ENCODE measurements at regions not wholly inside any gene's neighbourhood (a gene's known extent, or its start where the extent isn't known, plus 50 kb on each side); places are given as distances from the start of the nearest gene placed in this dataset.

DNA sequence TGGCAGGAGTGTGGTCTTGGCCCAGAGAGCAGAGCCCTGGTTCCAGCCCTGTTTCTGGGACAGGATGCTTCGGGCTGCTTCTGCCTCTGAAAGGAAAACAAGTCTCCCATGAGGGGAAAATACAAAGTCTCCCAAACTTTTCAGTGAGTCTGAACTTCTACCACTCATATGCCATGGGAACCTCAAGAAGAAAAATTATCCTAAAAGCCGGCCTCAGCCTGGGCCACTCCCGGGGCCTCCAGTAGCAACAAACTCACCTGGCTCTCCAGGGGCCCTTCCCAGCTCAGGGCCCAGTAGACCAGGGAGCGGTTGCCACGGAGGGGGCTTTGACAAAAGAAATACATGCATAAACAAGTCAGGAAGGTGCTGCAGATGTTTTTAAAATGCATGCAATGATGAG is 289.2 kb upstream of the HDAC4 start:
- no peak for DNase-seq (ENCODE audit: low spot score)

DNA sequence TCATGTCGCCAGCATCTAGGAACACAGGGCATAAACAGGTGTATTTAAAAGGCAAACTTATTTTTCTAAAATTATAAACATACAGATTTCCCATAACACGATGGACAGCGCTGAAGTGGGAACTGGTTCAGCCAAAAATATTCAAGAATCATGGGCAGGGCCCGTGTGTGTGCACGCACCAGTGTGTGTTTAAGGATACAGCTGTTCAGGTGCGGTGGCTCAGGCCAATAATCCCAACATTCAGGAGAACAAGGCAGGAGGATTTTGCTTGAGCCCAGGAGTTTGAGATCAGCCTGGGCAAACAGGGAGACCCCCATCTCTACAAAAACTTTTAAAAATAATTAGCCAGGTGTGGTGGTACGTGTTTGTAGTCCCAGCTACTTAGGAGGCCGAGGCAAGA is 288.6 kb upstream of the HDAC4 start:
- no peak for DNase-seq (ENCODE audit: low spot score)

DNA sequence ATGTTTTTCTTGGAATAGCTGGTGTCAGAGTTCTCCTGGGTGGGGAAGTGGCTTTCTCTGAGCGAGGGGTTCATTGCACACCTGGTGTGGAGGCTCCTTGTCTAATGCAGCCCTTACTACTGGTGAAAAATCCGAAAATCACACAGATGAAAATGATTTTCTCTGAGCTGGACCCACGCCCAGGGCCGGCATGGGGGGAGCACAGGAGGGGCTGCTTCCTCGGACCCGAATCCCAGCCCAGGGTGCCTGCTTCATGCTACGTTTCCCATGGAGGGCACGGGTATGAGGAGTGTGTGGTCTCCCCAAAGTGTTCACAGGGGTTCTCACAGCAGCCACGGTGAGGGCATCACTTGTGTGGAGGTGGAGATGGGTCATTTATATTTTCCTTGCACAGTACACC is 288.0 kb upstream of the HDAC4 start:
- no peak for DNase-seq (ENCODE audit: low spot score)

DNA sequence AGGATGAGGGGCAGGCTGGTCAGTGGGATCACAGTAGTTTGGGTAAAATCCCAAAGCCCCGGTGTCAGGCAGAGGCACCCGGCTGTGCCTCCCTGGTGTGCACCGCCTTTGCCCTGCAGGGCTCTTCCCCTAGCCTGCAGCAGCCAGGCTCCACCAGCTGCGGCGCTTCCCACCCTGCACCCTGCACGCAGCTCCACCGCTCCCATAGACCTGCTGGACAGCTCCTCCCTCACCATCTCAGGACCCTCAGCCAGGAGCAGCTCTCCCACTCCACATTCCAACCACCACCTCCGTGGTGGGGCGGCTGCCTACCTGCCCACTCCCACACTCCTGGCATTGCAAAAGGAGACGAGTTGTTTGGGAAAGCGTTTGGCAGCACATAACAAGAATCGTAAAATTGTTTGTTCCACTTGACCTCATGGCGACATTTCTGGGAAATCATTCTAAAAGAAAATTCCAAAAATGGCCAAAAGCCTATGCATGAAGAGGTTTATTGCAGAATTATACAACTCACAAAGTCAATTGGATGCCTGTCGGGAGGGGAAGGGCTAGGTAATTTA is 287.4 kb upstream of the HDAC4 start:
- no peak for DNase-seq (ENCODE audit: low spot score)

DNA sequence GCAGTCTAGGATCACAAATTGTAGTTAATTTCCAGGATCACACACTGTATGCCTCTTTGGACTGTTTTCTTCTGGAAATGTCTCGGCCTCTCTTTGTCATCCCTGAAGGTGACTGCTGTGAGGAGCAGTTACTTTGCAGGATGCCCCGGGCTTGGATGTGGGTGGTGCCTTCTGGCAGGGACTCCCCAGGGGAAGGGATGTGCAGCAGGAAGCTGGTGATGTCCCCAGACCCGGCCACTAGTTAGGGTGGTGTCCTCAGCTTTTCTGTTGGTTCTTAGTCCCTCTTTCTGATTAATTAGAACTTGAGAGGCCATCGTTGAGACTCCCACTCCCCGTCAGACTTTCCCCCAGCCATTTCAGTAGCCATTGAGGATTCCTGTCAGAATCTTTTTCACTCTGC is 286.6 kb upstream of the HDAC4 start:
- DNase-seq (ENCODE audit: low spot score) = no peak

DNA sequence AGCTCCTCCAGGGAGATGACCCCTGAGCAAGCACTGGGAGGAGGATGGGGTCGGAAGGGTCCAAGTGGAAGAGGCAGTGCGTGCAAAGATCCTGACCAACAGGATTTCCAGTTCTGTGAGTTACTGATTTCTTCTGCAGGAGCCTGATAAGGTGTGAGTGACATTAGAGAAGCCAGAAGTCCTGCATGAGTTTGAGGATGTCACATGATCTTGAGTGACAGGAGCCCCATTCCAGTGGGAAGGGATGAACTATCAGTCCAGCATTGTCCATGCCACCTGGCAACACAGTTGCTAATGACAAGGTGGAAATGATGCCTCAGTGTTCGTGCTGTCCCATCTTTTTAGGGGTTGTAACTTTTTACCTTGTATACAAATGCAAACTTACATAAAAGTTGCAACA is 285.1 kb upstream of the HDAC4 start:
- no peak for DNase-seq (ENCODE audit: low spot score)

DNA sequence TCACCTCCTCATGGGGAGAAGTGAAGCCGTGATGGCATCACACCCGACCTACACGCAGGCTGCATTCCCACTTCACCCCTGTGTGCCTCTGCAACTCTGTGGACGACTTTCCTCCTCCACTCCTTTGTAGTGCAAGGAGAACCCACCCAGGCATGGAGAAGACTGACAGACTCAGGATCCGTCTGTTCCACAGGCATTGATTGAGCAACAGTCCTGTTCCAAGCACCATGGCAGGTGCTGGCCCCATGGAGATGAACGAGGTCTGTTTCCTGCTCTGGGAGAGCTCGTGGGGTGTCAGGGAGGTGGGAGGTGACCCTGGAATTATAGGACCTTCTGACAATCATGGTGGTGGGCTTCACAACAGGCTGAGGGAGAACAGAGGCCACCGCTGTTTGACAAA is 284.7 kb upstream of the HDAC4 start:
- no peak for DNase-seq (ENCODE audit: low spot score)

DNA sequence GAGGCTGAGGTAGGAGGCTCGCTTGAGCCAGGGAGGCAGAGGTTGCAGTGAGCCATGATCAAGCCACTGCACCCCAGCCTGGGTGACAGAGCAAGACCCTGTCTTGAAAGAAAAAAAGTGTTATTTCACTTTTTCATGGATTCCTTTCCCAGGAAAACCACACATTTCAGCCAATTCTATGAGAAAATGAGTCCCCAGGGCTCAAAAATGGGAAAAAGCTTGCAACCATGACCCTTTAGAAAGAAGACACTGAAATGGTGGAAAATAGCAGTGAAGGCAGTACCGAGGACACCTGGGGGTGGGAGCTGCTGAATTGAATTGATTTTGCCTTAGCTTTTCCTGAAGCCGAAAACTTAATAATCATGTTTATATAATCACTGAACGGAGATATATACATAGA is 284.2 kb upstream of the HDAC4 start:
- no peak for DNase-seq (ENCODE audit: low spot score)

DNA sequence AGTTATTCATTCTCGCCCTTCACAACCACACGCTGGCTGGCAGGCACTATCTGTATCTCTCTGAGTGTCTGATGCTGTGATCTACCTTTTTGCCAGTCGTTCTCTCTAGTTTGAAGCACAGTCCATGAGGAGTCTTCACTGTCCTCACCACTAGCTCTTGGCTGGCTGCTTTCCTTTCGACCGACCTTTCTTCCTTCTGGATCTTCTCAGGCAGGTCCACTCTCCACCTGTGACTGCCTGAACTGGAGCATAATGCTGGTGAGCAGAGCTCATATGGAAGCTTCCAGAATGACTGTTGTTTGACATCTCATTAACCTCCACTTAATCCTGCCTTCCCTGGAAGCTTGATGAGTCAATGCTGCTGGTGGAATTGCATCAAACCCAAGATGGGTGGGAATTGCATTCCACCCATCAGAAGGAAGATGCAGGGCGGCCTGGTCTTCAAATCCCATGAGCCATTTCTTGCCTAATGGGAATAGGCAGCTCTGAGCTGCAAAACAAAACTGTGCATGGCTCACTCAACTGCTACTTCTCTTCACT is 283.5 kb upstream of the HDAC4 start:
- DNase-seq (ENCODE audit: low spot score) = no peak

DNA sequence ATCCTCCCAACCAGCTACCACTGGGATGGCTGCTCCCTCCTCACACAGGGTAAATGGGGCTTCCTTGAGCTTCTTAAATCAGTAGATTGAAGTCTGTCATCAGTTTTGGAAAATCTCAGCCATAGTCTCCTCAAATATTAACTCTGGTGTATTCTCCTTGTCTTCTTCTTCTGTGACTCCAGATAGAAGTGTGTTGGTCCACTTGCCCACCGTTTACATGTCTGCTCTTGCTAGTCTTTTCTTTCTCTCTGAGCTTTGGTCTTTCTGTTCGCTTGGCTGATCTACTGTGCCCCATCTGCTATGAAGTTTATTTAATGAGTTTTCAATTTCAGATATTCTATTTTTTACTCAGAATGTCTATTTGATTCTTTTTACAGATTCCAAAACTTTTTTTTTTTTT is 281.7 kb upstream of the HDAC4 start:
- DNase-seq (ENCODE audit: low spot score) = no peak

DNA sequence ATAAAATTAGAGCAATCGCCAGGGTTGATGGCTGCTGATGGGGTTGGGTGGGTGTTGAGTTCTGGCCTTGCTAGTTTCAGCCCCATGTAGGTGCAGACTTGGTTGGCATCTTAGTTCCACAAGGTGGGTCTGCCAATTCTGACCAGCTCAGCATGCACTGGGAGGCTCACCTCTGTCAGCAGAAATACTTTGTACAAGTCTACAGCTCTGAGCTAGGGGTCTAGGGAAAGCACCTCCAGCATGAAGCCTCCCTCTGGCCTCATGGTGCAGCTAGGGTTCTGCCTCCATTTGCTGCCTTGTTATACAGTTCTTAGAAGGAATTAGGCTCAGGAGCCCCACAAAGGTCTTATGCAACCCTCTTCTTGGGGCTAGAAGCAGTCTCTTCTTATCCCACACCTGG is 278.9 kb upstream of the HDAC4 start:
- DNase-seq (ENCODE audit: low spot score) = no peak

DNA sequence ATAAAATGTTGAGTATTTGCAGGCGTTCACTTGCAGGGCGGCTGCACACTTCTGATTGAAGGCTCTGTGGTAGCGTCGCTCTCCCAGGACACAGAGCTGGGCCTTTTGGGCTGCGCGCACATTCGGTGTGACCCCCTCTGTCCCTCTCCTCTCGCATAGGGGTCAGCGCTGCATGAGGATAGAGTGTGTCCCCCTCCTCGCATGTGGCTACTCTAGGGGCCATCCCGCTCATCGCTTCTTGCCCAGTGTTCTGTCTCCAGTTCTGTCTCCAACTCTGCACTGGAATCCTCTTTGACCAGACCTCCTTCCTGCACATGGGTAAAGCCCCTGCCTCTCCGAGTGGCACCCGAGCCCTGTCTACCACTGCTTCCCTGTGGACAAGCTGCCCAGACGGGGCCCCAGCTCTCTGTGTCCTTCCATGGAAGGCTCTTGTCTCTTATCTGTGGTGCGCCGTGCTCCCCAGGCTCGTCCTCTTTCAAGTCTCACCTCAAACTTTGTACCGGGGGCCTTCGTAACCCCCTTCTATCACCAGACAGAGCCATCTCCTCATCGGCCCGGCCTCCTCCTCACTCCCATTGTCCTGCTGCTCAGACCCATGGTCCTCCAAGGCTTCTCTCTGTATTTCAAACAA is 278.0 kb upstream of the HDAC4 start:
- DNase-seq (ENCODE audit: low spot score) = no peak

DNA sequence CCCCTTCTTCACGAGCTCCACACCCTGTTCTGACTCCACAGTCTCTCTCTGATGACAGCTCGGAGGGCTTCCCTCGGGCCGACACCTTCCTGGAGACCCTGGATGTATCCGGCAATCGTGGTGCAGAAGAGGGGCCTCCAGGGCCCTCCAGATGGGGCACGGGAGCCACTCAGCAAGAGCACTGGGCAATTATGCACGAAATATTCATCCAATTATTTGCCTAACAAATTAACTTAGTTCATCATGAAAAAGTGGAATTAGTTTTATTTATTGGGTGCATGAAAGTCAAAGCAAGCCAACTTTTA is 277.3 kb upstream of the HDAC4 start:
- no peak for DNase-seq (ENCODE audit: low spot score)

DNA sequence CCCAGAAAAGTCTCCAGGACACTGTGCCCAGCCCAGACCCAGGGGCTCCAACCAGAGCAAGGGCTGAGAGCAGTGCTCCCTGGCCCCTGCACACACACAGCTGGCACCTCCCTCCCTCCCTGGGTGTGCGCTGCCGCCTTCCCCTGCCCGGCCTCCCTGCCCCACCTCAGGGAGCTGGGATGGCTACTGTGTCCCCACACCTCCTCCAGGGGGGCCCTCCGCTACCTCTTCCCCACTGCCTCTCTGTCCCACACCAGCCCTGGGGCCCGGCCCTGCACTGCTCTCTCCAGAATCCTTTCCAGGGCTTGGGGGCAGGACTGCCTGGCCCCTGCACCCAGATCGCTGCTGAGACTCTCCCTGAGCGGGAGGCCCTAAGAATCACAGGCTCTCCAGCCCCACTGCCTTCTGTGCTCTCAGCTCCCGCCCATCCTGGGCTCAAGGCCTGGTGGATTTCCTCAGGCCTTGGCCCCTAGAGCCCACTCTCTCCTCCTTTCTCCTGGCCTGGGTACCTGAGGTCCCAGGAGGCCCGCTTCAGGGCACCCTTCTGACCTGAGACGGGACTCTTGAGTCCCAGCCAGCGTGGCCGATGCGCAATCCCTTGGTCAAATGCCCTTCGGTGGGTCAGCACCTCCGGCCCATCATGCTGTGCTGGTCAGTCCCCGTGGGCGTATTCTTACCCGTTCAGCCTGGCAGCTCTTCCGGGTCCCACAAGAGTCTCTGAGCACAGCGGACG is 276.8 kb upstream of the HDAC4 start:
- no peak for DNase-seq (ENCODE audit: low spot score)

DNA sequence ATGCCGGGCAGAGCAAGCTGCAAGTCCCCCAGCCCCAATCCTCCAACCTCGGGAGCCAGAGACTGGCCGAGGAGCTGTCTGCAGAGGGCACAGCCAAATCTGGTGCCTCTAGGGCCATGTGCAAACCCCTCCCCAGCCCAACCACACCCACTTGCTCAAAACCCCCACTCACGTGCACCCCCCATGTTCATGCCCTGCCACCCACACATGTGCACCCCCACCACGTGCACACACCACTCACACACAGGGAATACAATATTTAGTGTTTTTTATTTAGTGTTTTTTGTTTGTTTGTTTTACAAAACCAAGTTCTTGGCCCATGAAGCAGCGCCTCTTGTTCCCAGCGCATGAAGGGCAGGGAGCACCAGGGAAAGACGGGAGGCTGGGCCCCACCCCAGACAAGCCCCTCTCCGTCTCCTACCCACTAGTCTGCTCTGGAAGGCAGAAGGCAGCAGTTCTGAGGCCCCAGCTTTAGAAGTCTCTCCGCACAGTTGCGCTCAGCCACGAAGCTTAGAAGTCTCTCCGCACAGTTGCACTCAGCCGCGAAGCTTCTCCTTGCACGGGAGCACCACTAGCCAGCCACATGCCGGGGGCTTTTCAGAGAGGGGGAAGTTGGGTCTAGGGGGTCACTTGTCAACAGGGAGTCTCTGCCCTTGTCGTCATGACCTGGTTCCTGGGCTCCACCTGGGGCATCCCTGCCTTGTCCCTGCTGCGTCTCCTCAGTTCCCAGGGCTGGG is 276.1 kb upstream of the HDAC4 start:
- no peak for DNase-seq (ENCODE audit: low spot score)

DNA sequence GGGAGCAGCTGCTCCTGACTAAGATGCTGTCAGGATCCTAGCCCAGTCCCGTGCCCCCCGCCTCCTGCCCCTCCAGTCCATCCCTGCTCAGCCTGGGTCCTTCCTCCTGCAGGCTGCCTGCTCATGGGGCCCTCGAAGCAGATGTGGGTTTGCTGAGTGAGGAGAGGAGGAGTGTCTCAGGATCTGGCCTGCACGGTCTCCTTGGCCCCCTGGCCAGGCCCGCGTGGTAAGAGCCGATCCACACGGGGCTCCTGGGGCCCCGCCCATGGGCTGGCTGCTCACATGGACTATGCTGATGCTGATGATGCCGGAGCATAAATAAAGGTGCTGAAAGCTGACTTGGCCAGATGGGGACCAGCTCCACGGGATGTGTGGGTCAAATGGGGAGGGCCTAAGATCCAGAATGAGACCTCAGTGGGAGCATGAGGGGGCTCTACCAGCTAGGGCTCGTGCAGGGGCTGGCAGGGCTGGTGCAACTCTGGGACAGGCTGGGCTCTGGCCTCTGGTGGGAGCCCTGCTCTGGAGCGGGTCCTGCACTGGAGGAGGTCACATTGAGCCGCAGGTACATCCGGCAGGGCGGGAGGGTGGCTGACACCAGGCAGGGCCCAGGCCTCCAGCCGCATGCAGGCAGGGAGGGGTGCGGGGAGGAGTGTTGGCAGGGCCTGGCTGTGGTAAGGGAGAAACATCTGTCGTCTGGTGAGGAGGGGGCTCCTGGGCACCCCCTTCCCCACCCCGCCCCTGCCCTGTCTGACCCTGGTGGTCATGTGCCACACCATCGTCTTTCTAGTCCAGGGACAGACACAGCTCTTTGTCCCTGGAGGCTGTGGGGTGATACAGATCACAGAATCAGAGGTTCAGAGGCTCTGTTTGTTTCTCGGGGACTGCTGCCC is 275.3 kb upstream of the HDAC4 start:
- DNase-seq (ENCODE audit: low spot score) = no peak

DNA sequence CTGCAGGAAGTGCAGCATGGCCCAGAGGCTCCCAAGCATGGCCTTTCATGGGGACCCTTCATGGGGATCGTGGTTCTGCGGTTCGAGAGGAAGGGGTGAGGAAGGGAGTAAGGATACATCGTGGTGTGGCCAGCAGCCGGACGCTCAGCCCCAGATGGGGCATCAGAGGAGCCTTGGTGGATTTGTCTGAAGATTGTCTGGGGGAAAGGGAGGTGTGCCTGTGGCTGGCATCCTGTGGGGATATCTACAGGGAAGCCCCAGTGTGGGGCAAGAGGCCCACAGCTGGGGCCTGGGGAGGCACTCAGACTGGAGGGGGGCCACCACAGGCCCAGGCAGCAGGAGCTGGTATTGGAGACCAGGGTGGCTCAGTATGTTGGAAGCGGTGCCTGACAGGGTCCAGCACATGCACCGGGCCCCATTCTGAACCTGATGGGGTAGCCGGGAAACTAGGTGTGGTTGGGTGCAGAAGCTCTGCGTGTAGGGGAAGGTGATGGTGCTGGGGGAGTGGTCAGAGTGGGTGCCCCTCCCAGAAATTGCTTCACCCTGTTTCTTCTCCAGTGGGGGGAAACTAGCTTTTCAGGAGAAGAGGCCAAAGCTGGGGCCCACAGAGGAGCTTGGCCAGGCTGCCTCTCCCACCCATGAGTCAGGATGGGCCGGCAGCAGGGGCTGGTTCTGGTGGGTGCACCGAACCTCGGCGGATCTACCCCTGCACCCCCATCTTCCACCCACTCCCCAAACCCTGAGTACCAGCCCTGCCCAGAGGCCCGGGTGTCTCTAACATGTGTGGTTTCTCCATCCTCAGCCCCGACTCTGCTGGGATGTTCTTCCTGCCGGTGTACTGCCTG is 274.4 kb upstream of the HDAC4 start:
- DNase-seq (ENCODE audit: low spot score) = no peak

DNA sequence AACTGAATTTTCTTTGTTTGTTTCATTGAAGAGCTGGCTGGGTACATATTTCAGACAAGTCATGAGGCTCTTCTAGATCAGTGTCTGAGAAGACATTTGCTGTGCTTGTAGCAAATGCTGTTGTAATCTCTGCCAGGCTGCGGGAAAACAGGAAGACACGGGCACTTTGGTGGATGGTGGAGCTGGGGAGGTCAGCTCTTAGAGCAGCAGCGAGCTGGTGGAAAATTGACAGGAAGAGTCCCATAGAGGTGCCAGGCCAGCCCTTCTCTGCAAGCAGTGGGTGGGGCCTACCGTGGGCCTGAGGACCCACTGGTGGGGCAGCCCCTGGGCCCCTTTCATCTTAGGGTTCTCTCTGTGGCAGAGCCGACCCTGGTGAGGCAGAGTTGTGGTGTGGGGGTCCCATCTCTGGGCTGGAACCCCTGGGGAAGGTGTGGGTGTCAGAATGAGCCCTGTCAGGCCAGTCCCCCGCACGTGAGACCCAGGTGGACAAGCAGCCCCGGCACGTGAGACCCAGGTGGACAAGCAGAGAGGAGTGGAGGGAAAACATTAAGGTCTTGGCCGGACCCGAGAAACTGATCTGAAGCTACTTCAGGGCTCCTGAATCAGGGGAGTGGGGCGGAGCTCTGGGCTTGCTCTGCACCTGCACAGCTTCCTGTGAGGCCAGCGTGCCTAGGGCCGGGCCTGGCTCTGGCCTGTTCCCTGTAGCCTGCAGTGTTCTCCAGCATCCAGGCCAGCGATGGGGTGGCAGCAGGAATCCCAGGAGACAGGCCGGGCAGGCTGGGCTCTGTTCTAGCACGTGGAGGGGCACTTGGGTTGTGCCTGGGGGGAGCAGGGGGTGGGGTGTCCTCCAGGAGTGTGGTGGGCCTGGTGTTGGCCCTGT is 273.5 kb upstream of the HDAC4 start:
- DNase-seq (ENCODE audit: low spot score) = no peak

DNA sequence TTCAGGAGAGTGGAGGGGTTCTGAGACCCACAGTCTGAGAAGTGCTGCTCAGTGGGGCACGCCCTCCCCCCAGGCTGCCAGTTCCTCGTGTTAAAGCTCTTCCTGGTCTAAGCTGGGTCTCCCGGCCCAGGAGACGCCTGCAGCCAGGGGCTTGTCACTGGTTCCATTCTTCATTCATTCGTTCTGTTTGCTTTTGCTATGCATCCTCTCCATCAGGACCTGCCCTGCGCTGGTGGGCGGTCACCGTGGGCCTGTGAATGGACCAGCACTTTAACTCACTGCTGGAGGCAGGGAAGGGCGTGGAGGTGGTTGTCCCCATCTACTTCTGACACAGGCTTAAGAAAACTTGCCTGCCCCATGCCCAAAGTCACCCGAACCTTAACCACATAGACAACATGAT is 272.8 kb upstream of the HDAC4 start:
- no peak for DNase-seq (ENCODE audit: low spot score)
